GM12872 (cell line): ENCODE measurements at regions not wholly inside any gene's neighbourhood (a gene's known extent, or its start where the extent isn't known, plus 50 kb on each side); places are given as distances from the start of the nearest gene placed in this dataset.

Source experiments
- CTCF ChIP-seq: IDR thresholded peaks from 3 replicates; pipeline ENCODE4 v1.5.1; 2011; ENCODE audit warnings: low read depth, mild to moderate bottlenecking, low read length, moderate library complexity; ENCODE audit not compliant: insufficient read depth

GRCh38 chr4:37160653-37161052, 83.9 kb upstream of the NWD2 start:
- TF ChIP-seq CTCF: no peak

- no peak for TF ChIP-seq CTCF
Observed at GRCh38 chr4:37165844-37166243, 78.7 kb upstream of the NWD2 start.

DNA sequence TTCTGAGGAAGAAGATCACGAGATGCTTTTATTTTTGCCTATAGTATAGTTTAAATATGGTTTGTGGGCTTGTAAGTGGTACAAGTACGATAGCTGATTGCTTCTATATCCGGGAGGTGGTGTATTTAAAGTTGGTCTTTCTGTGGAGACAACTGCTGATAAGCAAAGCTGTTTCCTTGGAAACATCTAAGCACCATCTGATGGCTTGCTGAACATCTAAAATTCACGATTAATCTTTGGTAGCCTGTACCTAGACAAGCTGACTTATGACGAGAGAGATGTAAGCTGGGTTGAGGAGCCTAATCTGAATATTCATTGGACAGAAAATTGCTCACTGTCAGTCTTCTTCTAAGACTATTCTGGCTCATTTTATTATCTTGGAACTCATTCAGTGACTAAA, 74.6 kb upstream of the NWD2 start:
- no peak for TF ChIP-seq CTCF

DNA sequence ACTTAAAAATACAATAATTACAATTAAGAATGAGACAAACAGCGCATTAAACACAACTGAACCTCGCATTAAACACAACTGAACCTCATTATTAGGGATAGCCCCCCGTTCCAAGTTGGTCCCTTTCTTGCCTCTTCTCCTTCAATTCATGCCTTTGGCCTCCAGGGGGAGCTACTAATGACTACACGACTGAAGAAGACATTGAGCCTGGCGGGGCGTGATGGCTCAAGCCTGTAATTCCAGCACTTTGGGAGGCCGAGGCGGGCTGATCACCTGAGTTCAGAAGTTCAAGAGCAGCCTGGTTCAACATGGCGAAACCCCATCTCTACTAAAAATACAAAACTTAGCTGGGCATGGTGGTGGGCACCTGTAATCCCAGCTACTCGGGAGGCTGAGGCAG, 56.4 kb upstream of the NWD2 start:
- peak; percentile 41; the same call in 2 of the 3 replicates for TF ChIP-seq CTCF
